Transverse colon (tissue), 3 donors: ENCODE measurements at regions not wholly inside any gene's neighbourhood (a gene's known extent, or its start where the extent isn't known, plus 50 kb on each side); places are given as distances from the start of the nearest gene placed in this dataset.

Source experiments
- POLR2A ChIP-seq: fragments of 450-650 bp; IDR thresholded peaks from one replicate; pipeline ENCODE4 v1.6.1; 2016; ENCODE audit warnings: antibody characterized with exemption, mild to moderate bottlenecking, moderate library complexity
- POLR2AphosphoS5 ChIP-seq, 3 donors: sonication (generic); formaldehyde crosslinking; IDR thresholded peaks; one replicate each; pipeline ENCODE4 v1.6.1; 2016; ENCODE audit warnings: antibody characterized with exemption in 3 of 3

DNA sequence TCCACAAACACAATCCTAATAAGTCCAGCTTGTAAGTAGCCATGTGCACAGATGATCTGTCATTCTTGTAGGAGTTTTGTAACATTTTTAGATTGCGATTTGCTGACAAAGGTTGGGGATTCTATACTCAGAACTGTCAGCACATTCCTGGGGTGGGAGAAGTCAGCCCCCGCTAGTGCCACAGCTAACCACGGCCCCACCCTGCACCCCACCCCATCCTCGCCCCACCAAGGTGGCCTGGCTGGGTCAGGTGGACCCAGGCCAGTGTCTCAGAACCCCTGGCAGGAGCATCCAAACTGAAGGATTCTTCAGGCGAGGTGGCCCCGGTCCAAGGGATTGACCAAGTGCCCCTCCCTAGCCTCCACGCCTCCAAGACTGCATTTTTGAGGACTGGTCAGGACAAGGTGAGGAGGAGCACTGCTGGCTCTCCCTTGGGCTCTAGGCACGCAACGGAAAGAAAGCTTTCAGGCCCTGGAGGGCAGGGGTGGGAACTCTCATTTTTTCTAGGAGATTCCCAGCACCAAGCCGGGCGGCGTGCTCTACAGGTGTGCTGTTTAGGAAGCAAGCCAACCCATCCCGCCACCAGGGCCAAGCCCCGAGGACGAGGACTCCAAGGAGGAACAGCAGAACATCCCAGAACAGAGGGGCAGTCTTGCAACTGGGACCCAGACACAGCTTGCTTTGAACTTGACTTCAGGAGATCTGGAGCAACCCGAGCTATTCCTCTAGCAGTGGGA is 172.8 kb downstream of the BCL11B start:
- TF ChIP-seq POLR2A, result no peak
- no peak for TF ChIP-seq POLR2AphosphoS5 (IDR thresholded peaks at IDR 0.05)
